Heart left ventricle (tissue), 13 donors: ENCODE measurements at regions not wholly inside any gene's neighbourhood (a gene's known extent, or its start where the extent isn't known, plus 50 kb on each side); places are given as distances from the start of the nearest gene placed in this dataset.

Experiments
- CTCF ChIP-seq, 12 donors: fragments of 200-600 bp; sonication (generic) in 4 of 12; IDR thresholded peaks; one replicate each; pipeline versions ENCODE4 v1.5.0 to v1.8.0; 2018 to 2022; ENCODE audit warnings: antibody characterized with exemption in 12 of 12, mild to moderate bottlenecking in 5 of 12
- POLR2A ChIP-seq, 2 donors: fragments of 450-650 bp; IDR thresholded peaks; one replicate each; pipeline ENCODE4 v1.6.1; 2017; ENCODE audit warnings: antibody characterized with exemption in 2 of 2, mild to moderate bottlenecking in 2 of 2, moderate library complexity in 2 of 2
- donor health status: ischemic (EF 13 %, LVEDD 7.1; RV severe dilation, severe dysfunction).
- donor health status: DM: no; HTN: yes; CAD: no.
- donor health status: DM: no; HTN: no; CAD: no.
- donor health status: ischemic (EF 25% LVEDD 6.9; RV normal size, moderate dysfunction).
- donor health status: ischemic (EF 25% LVEDD 5.7; RV mildly dilated, moderate dysfunction).
- donor health status: ischemic (EF 35%, LVEDD 5.7; RV mildly dilated, moderate dysfunction).
- donor health status: nonischemic (EF 11% LVEDD 7.7; RV severe dilation, severe dysfunction).
- donor health status: DM: yes; HTN: yes; CAD: no.
- donor health status: PGD.
- donor health status: ischemic (EF 29% LVEDD 5.4; RV normal size, mild dysfunction).
- donor health status: nonischemic (EF 23%, LVEDD 6.1; RV moderate dilation, normal function).

- TF ChIP-seq CTCF (IDR thresholded peaks at IDR 0.05) (no peak), POLR2A (IDR thresholded peaks at IDR 0.05) (no peak)
Measured at GRCh38 chr5:34599471-34600117, 56.5 kb upstream of the RAI14 start.
